H1 (cell line): ENCODE measurements at regions not wholly inside any gene's neighbourhood (a gene's known extent, or its start where the extent isn't known, plus 50 kb on each side); places are given as distances from the start of the nearest gene placed in this dataset.

ENCODE experiments used
- CTCF ChIA-PET: fragments of 300-600 bp; sonication (Branson Sonifier 250); formaldehyde crosslinking; loops from one replicate; lab custom pipeline; 2021; ENCODE audit not compliant: partially characterized antibody; lab: Charles Lee
- POLR2A ChIA-PET: fragments of 300-600 bp; sonication (Branson Sonifier 250); formaldehyde crosslinking; loops from one replicate; lab custom pipeline; 2021; ENCODE audit warnings: inconsistent platforms; ENCODE audit not compliant: partially characterized antibody; lab: Charles Lee
- DNase-seq, 2 experiments: peaks; one replicate each; pipeline versions ENCODE4 v3.0.0 to v3.0.0-alpha.2; 2010 to 2022; ENCODE audit warnings: low spot score in 2 of 2, low read depth in 1 of 2, mixed read lengths in 1 of 2
- FAIRE-seq: peaks from 2 replicates; lab custom pipeline; 2011; peaks lifted over from hg19 to GRCh38; lab: Jason Lieb, UNC
- H2AFZ ChIP-seq: 2 replicates; pipeline ENCODE4 v1.8.1; 2012; ENCODE audit warnings: low read length, inconsistent platforms
- H2AK5ac ChIP-seq: 2 replicates; pipeline ENCODE4 v1.6.1; 2013; ENCODE audit warnings: low read depth, low read length
- H2BK120ac ChIP-seq: replicated peaks from 2 replicates; pipeline ENCODE3; 2013; ENCODE audit warnings: low read depth, low read length, inconsistent platforms
- H2BK12ac ChIP-seq: 2 replicates; pipeline ENCODE4 v1.6.1; 2013; ENCODE audit warnings: low read depth, low read length
- H2BK15ac ChIP-seq: 2 replicates; pipeline ENCODE4 v1.6.1; 2013; ENCODE audit warnings: low read length
- H2BK20ac ChIP-seq: 2 replicates; pipeline ENCODE4 v1.6.1; 2013; ENCODE audit warnings: low read length
- H2BK5ac ChIP-seq: 2 replicates; pipeline ENCODE4 v1.6.1; 2013; ENCODE audit warnings: low read depth, low read length
- H3K14ac ChIP-seq: 2 replicates; pipeline ENCODE4 v1.6.1; 2013; ENCODE audit warnings: inconsistent platforms; ENCODE audit not compliant: insufficient read length
- H3K18ac ChIP-seq: 2 replicates; pipeline ENCODE4 v1.6.1; 2013; ENCODE audit warnings: low read length; ENCODE audit errors: extremely low read depth
- H3K23ac ChIP-seq: 2 replicates; pipeline ENCODE4 v1.6.1; 2013; ENCODE audit warnings: inconsistent platforms; ENCODE audit not compliant: insufficient read length
- H3K23me2 ChIP-seq: 2 replicates; pipeline ENCODE4 v1.6.1; 2013; ENCODE audit warnings: low read depth, low read length
- H3K27ac ChIP-seq: 2 replicates; pipeline ENCODE4 v1.6.1; 2011; ENCODE audit warnings: low read depth, low read length, inconsistent platforms
- H3K27me3 ChIP-seq, 4 experiments: replicated peaks in 1 of 4; 1 replicate in 1 of 4; 2 replicates in 3 of 4; pipeline versions ENCODE4 v1.6.1 to v1.8.1; 2011 to 2013; ENCODE audit warnings: low read length in 3 of 4, mild to moderate bottlenecking in 3 of 4, inconsistent platforms in 2 of 4, mixed read lengths in 2 of 4, moderate library complexity in 1 of 4; ENCODE audit not compliant: control insufficient read depth in 3 of 4, insufficient read depth in 3 of 4; ENCODE audit errors: extremely low read depth in 1 of 4
- H3K36me3 ChIP-seq, 4 experiments: 2 replicates each; pipeline versions ENCODE4 v1.6.1 to v1.8.1; 2011 to 2013; ENCODE audit warnings: mild to moderate bottlenecking in 4 of 4, low read length in 3 of 4, moderate library complexity in 2 of 4, control low read depth in 1 of 4, inconsistent platforms in 1 of 4; ENCODE audit not compliant: insufficient read depth in 4 of 4, control insufficient read depth in 2 of 4
- H3K4ac ChIP-seq: replicated peaks from 2 replicates; pipeline ENCODE3; 2013; ENCODE audit warnings: low read length, low read depth, mixed read lengths, inconsistent platforms; ENCODE audit not compliant: insufficient read length
- H3K4me1 ChIP-seq, 4 experiments: replicated peaks in 1 of 4; 1 replicate in 1 of 4; 2 replicates in 3 of 4; pipeline versions ENCODE4 v1.6.1 to v1.8.1; 2011 to 2013; ENCODE audit warnings: low read length in 3 of 4, inconsistent platforms in 2 of 4, mixed read lengths in 1 of 4; ENCODE audit not compliant: insufficient read depth in 4 of 4, control insufficient read depth in 3 of 4
- H3K4me2 ChIP-seq, 2 experiments: 2 replicates each; pipeline versions ENCODE4 v1.6.1 to v1.8.1; 2011 to 2013; ENCODE audit warnings: low read depth in 2 of 2, low read length in 2 of 2, control low read depth in 1 of 2, inconsistent platforms in 1 of 2, mild to moderate bottlenecking in 1 of 2; ENCODE audit not compliant: insufficient read depth in 1 of 2
- H3K4me3 ChIP-seq, 4 experiments: fragments of 200-600, 300-600 bp in 1 of 4; sonication (generic), shearing (Covaris generic), sonication (Bioruptor Twin) in 1 of 4; 2 replicates each; pipeline versions ENCODE4 v1.5.1 to v1.8.1; 2011 to 2016; ENCODE audit warnings: low read length in 4 of 4, low read depth in 3 of 4, control low read depth in 2 of 4, inconsistent platforms in 2 of 4, mild to moderate bottlenecking in 2 of 4, mixed read lengths in 1 of 4, moderate library complexity in 1 of 4; ENCODE audit not compliant: insufficient read depth in 2 of 4; ENCODE audit errors: extremely low read depth in 1 of 4
- H3K56ac ChIP-seq: replicated peaks from 2 replicates; pipeline ENCODE3; 2013; ENCODE audit warnings: low read depth, mild to moderate bottlenecking, mixed read lengths, low read length, inconsistent platforms; ENCODE audit not compliant: insufficient read length
- H3K79me1 ChIP-seq: 2 replicates; pipeline ENCODE4 v1.6.1; 2013; ENCODE audit warnings: low read depth, low read length, control low read depth
- H3K79me2 ChIP-seq, 2 experiments: 2 replicates each; pipeline versions ENCODE4 v1.6.1 to v1.8.1; 2012 to 2013; ENCODE audit warnings: low read length in 2 of 2, mild to moderate bottlenecking in 2 of 2, inconsistent platforms in 1 of 2; ENCODE audit not compliant: insufficient read depth in 2 of 2, control insufficient read depth in 1 of 2
- H3K9ac ChIP-seq, 4 experiments: replicated peaks in 1 of 4; 1 replicate in 1 of 4; 2 replicates in 3 of 4; pipeline versions ENCODE4 v1.6.1 to v1.8.1; 2011 to 2013; ENCODE audit warnings: low read depth in 3 of 4, low read length in 3 of 4, control low read depth in 2 of 4, mild to moderate bottlenecking in 2 of 4, moderate library complexity in 2 of 4, inconsistent platforms in 1 of 4; ENCODE audit errors: extremely low read depth in 1 of 4
- H3K9me3 ChIP-seq, 2 experiments: 2 replicates each; pipeline versions ENCODE4 v1.6.1 to v1.8.1; 2012 to 2013; ENCODE audit warnings: mild to moderate bottlenecking in 2 of 2, moderate library complexity in 2 of 2, control low read depth in 1 of 2, inconsistent platforms in 1 of 2, low read depth in 1 of 2, low read length in 1 of 2, mixed read lengths in 1 of 2; ENCODE audit not compliant: insufficient read depth in 2 of 2
- H4K20me1 ChIP-seq, 2 experiments: replicated peaks in 1 of 2; 2 replicates each; pipeline versions ENCODE3 to v1.8.1; 2011 to 2013; ENCODE audit warnings: inconsistent platforms in 2 of 2, low read length in 2 of 2, mild to moderate bottlenecking in 1 of 2; ENCODE audit not compliant: insufficient read depth in 2 of 2, control insufficient read depth in 1 of 2
- H4K5ac ChIP-seq: 2 replicates; pipeline ENCODE4 v1.6.1; 2013; ENCODE audit warnings: low read length, low read depth, mixed read lengths, inconsistent platforms; ENCODE audit not compliant: insufficient read length
- H4K8ac ChIP-seq: 2 replicates; pipeline ENCODE4 v1.8.0; 2013; ENCODE audit warnings: mild to moderate bottlenecking, moderate library complexity, low read length, inconsistent platforms; ENCODE audit not compliant: insufficient read depth; ENCODE audit errors: extremely low read depth
- H4K91ac ChIP-seq: replicated peaks from 2 replicates; pipeline ENCODE3; 2013; ENCODE audit warnings: low read length, mixed read lengths, inconsistent platforms; ENCODE audit not compliant: insufficient read length
- HDAC2 ChIP-seq, 2 experiments: fragments of 300-600 bp in 1 of 2; sonication (generic) in 1 of 2; IDR thresholded peaks; 2 replicates each; pipeline ENCODE4 v1.6.1; 2011 to 2012; ENCODE audit warnings: low read depth in 2 of 2, low read length in 2 of 2, mild to moderate bottlenecking in 2 of 2, moderate library complexity in 2 of 2, borderline replicate concordance in 1 of 2, inconsistent platforms in 1 of 2
- RAD21 ChIP-seq, 2 experiments: IDR thresholded peaks in 1 of 2; conservative IDR thresholded peaks in 1 of 2; 2 replicates each; pipeline ENCODE4 v1.6.1; 2011; ENCODE audit warnings: low read depth in 2 of 2, low read length in 2 of 2, improper control_type of control experiment in 1 of 2, inconsistent platforms in 1 of 2, mild to moderate bottlenecking in 1 of 2, moderate library complexity in 1 of 2
- SUZ12 ChIP-seq: fragments of 200-600 bp; sonication (generic); IDR thresholded peaks from 2 replicates; pipeline ENCODE4 v1.6.1; 2012; ENCODE audit warnings: mild to moderate bottlenecking, inconsistent platforms, low read length, moderate library complexity, mixed read lengths
- YY1 ChIP-seq: IDR thresholded peaks from 2 replicates; pipeline ENCODE4 v1.6.1; 2011; ENCODE audit warnings: low read depth, mild to moderate bottlenecking, low read length
- WGBS, 2 experiments: shearing (Covaris generic) in 1 of 2; methylation state at CpG; one replicate each; pipeline versions ENCODE4 v1.1.6 to v1.1.7; 2013 to 2015; ENCODE audit warnings: low lambda C conversion rate in 2 of 2, mixed read lengths in 2 of 2, inconsistent platforms in 1 of 2, low coverage in 1 of 2, missing lambda C conversion rate in 1 of 2; ENCODE audit not compliant: insufficient replicate concordance in 2 of 2, insufficient coverage in 1 of 2, insufficient read length in 1 of 2; ENCODE audit errors: extremely low coverage in 1 of 2, missing lambda C conversion rate in 1 of 2; 5-methylcytosine and 5-hydroxymethylcytosine counted together

GRCh38 chr9:109856785-109857184, 76.8 kb downstream of the PALM2AKAP2 start:
- H2AK5ac ChIP-seq = no peak overlapping the region
- peaks cover 0 to 4% (median 1%) of the 10 kb centered on the region in 4 experiments; a peak in 3 of 7 replicates for H3K4me1 ChIP-seq
- no peak overlapping the region for H3K4me3 ChIP-seq
- no peak for DNase-seq
- no peak overlapping the region for H2BK5ac ChIP-seq
- H2BK120ac ChIP-seq = no peak overlapping the region
- CTCF ChIA-PET = interaction anchor here (0.7 to 2.1 kb wide), 4 partner anchors 8 to 202 kb away, joined by 3 to 7 read pairs (median 4); no protein-coding TSS in a partner anchor
- peak; percentile 39 for FAIRE-seq
- no peak overlapping the region for H4K8ac ChIP-seq
- H3K27ac ChIP-seq = no peak overlapping the region
- no peak overlapping the region for H2BK20ac ChIP-seq
- TF ChIP-seq SUZ12 (no peak), RAD21 (IDR thresholded peaks at IDR 0.05 in 1 of 2, conservative IDR thresholded peaks at IDR 0.05 in 1 of 2; ENCODE audit: low read depth in 2 of 2, low read length in 2 of 2) (no peak), HDAC2 (IDR thresholded peaks at IDR 0.05; ENCODE audit: borderline replicate concordance in 1 of 2, low read depth in 2 of 2, low read length in 2 of 2) (no peak), YY1 (no peak)
- H2AFZ ChIP-seq = peak overlapping the region; percentile 58; the same call in 1 of the 2 replicates
- no peaks in the 10 kb centered on the region; the same call in 1 of the 2 replicates for H3K79me1 ChIP-seq
- H3K4ac ChIP-seq = no peak overlapping the region
- H3K14ac ChIP-seq = no peak overlapping the region
- no peak overlapping the region for H4K91ac ChIP-seq
- no peak overlapping the region for H3K23ac ChIP-seq
- no peak overlapping the region for H3K56ac ChIP-seq
- no peaks in the 10 kb centered on the region for H3K79me2 ChIP-seq
- no peaks in the 10 kb centered on the region; the same call in 1 of the 2 replicates for H3K23me2 ChIP-seq
- 86% methylated on average over 6 of the region's 6 CpGs; no CpG with 5 or more reads in 1 of the 2 experiments for WGBS, 2 experiments
- H3K27me3 ChIP-seq = no peaks in the 10 kb centered on the region
- H3K36me3 ChIP-seq = no peaks in the 10 kb centered on the region
- no peak overlapping the region for H2BK15ac ChIP-seq
- no peak overlapping the region for H3K18ac ChIP-seq
- H4K20me1 ChIP-seq = peaks cover 0 to 1% of the 10 kb centered on the region in 2 experiments
- POLR2A ChIA-PET = no interaction called here
- no peak overlapping the region; a peak in 1 of 7 replicates for H3K9ac ChIP-seq
- no peak overlapping the region for H2BK12ac ChIP-seq
- H4K5ac ChIP-seq = no peak overlapping the region
- no peaks in the 10 kb centered on the region for H3K9me3 ChIP-seq
- no peak overlapping the region; a peak in 1 of 4 replicates for H3K4me2 ChIP-seq
